HepG2 (cell line): ENCODE measurements at regions not wholly inside any gene's neighbourhood (a gene's known extent, or its start where the extent isn't known, plus 50 kb on each side); places are given as distances from the start of the nearest gene placed in this dataset.

Experiments used
- ATAC-seq: fragments of 200-7000 bp; cut with Tn5 transposase; 3 replicates; pipeline ENCODE4 v1.9.1; 2020; ENCODE audit warnings: mild to moderate bottlenecking, moderate library complexity
- BruUV-seq: library from RNA; stranded (reverse); fragments of 400-500 nt; replicated peaks from 2 replicates; lab custom pipeline; 2021; lab: Mats Ljungman, UMichigan
- CTCF ChIA-PET: fragments of 300-600 bp; formaldehyde crosslinking; extraction: SDS; loops from one replicate; lab custom pipeline; 2021; ENCODE audit warnings: low total read pairs, inconsistent platforms, low intra/inter-chr PET ratio; lab: Yijun Ruan, JAX
- POLR2A ChIA-PET: fragments of 350-600 bp; sonication (Branson Sonifier 250); formaldehyde crosslinking; loops from one replicate; lab custom pipeline; 2020; ENCODE audit warnings: antibody characterized with exemption, inconsistent platforms; lab: Yijun Ruan, JAX
- DNase-seq: peaks from one replicate; pipeline ENCODE4 v3.0.0-alpha.2; 2015; ENCODE audit warnings: low spot score
- FAIRE-seq: peaks from 3 replicates; lab custom pipeline; 2011; peaks lifted over from hg19 to GRCh38; lab: Jason Lieb, UNC
- H2AFZ ChIP-seq: one replicate; pipeline ENCODE4 v1.6.1; 2011; ENCODE audit warnings: low read length, inconsistent platforms
- H3K27ac ChIP-seq: fragments of 300-600 bp; 3 replicates; pipeline ENCODE4 v1.8.0; 2011; ENCODE audit warnings: mixed run types, mild to moderate bottlenecking, mixed read lengths, low read length, inconsistent platforms; ENCODE audit not compliant: insufficient read depth; ENCODE audit errors: extremely low read length
- H3K27me3 ChIP-seq, 2 experiments: fragments of 200-600 bp in 1 of 2; 2 replicates in 1 of 2; 3 replicates in 1 of 2; pipeline versions ENCODE4 v1.6.0 to v1.8.0; 2011; ENCODE audit warnings: low read length in 2 of 2, mild to moderate bottlenecking in 2 of 2, moderate library complexity in 2 of 2, inconsistent platforms in 1 of 2; ENCODE audit not compliant: insufficient read depth in 2 of 2, control insufficient read depth in 1 of 2
- H3K36me3 ChIP-seq, 2 experiments: fragments of 200-600 bp in 1 of 2; replicated peaks in 1 of 2; 2 replicates in 1 of 2; 3 replicates in 1 of 2; pipeline versions ENCODE4 v1.5.1 to v1.8.0; 2011; ENCODE audit warnings: low read length in 2 of 2, inconsistent platforms in 1 of 2; ENCODE audit not compliant: insufficient read depth in 2 of 2, control insufficient read depth in 1 of 2
- H3K4me1 ChIP-seq: 2 replicates; pipeline ENCODE4 v1.5.1; 2012; ENCODE audit warnings: low read length, inconsistent platforms; ENCODE audit not compliant: insufficient read depth
- H3K4me2 ChIP-seq: 2 replicates; pipeline ENCODE4 v1.6.0; 2011; ENCODE audit warnings: low read depth, low read length, inconsistent platforms
- H3K4me3 ChIP-seq, 3 experiments: fragments of 200-600 bp in 1 of 3; sonication (generic), shearing (Covaris generic) in 1 of 3; replicated peaks in 1 of 3; 2 replicates each; pipeline ENCODE4 v1.5.1; 2011 to 2016; ENCODE audit warnings: low read length in 3 of 3, inconsistent platforms in 2 of 3, low read depth in 2 of 3, mild to moderate bottlenecking in 2 of 3, control low read depth in 1 of 3, mixed read lengths in 1 of 3; ENCODE audit not compliant: insufficient read depth in 1 of 3
- H3K79me2 ChIP-seq: one replicate; pipeline ENCODE4 v1.6.1; 2011; ENCODE audit warnings: low read length, inconsistent platforms; ENCODE audit not compliant: insufficient read depth
- H3K9ac ChIP-seq: 2 replicates; pipeline ENCODE4 v1.6.0; 2011; ENCODE audit warnings: mild to moderate bottlenecking, low read depth, low read length, inconsistent platforms; ENCODE audit not compliant: insufficient read depth
- H3K9me3 ChIP-seq: 2 replicates; pipeline ENCODE4 v1.5.1; 2012; ENCODE audit warnings: mild to moderate bottlenecking, low read length
- H4K20me1 ChIP-seq: 2 replicates; pipeline ENCODE4 v1.6.0; 2011; ENCODE audit warnings: inconsistent platforms, mild to moderate bottlenecking, low read length, moderate library complexity; ENCODE audit not compliant: insufficient read depth
- ARID5B ChIP-seq: IDR thresholded peaks from 2 replicates; pipeline ENCODE4 v1.4.0; 2020; ENCODE audit warnings: mild to moderate bottlenecking, missing genetic modification reagents
- ATF5 ChIP-seq: sonication (generic); formaldehyde crosslinking; IDR thresholded peaks from 2 replicates; pipeline ENCODE4 v1.4.0; 2020; ENCODE audit warnings: mild to moderate bottlenecking, low read depth, missing genetic modification reagents
- CREM ChIP-seq, 2 experiments: sonication (generic) in 1 of 2; formaldehyde crosslinking in 1 of 2; IDR thresholded peaks; 2 replicates each; pipeline versions ENCODE4 v1.4.0 to v1.6.1; 2016 to 2020; ENCODE audit warnings: antibody characterized with exemption in 1 of 2, mild to moderate bottlenecking in 1 of 2, missing genetic modification reagents in 1 of 2
- KAT8 ChIP-seq: IDR thresholded peaks from 2 replicates; pipeline ENCODE4 v1.6.1; 2016; ENCODE audit warnings: missing genetic modification reagents, missing compliant biosample characterization
- KLF15 ChIP-seq: sonication (generic); formaldehyde crosslinking; IDR thresholded peaks from 2 replicates; pipeline ENCODE4 v1.8.1; 2023; ENCODE audit warnings: borderline replicate concordance, mild to moderate bottlenecking, inconsistent platforms, missing genetic modification reagents, mixed read lengths
- MAF1 ChIP-seq: sonication (generic); formaldehyde crosslinking; IDR thresholded peaks from 2 replicates; pipeline ENCODE4 v1.5.0; 2020; ENCODE audit warnings: missing genetic modification reagents, borderline replicate concordance
- TBX3 ChIP-seq: fragments of 450-650 bp; IDR thresholded peaks from 2 replicates; pipeline ENCODE4 v1.6.1; 2017; ENCODE audit warnings: antibody characterized with exemption, mild to moderate bottlenecking, inconsistent platforms, borderline replicate concordance
- XBP1 ChIP-seq: sonication (generic); formaldehyde crosslinking; IDR thresholded peaks from 2 replicates; pipeline ENCODE4 v1.5.0; 2020; ENCODE audit warnings: missing genetic modification reagents
- ZNF564 ChIP-seq: sonication (generic); formaldehyde crosslinking; IDR thresholded peaks from 2 replicates; pipeline ENCODE4 v1.8.1; 2023; ENCODE audit warnings: mild to moderate bottlenecking, missing genetic modification reagents
- ZNF678 ChIP-seq: sonication (generic); formaldehyde crosslinking; IDR thresholded peaks from 2 replicates; pipeline ENCODE4 v1.4.0; 2020; ENCODE audit warnings: mild to moderate bottlenecking, missing genetic modification reagents
- ZNF768 ChIP-seq: sonication (generic); formaldehyde crosslinking; IDR thresholded peaks from 2 replicates; pipeline ENCODE4 v1.4.0; 2020; ENCODE audit warnings: missing genetic modification reagents
- WGBS: methylation state at CpG from one replicate; pipeline ENCODE4 v1.1.6; 2017; ENCODE audit warnings: low lambda C conversion rate; 5-methylcytosine and 5-hydroxymethylcytosine counted together
- in situ Hi-C: cut with HindIII; loops from 2 replicates; pipeline ENCODE4 v1.10.0; 2017; ENCODE audit warnings: low pct_unique_long_range_greater_than_20kb; ENCODE audit not compliant: extremely low pct_ligation_motif_present
- intact Hi-C: fragments of 100-400 bp; cut with micrococcal nuclease; formaldehyde crosslinking; loops from one replicate; pipeline ENCODE4 v1.10.0; 2022; ENCODE audit not compliant: unreplicated experiment
- TF ChIP-seq, protein P1 (sequence below): sonication (generic); formaldehyde crosslinking; IDR thresholded peaks from 2 replicates; pipeline ENCODE4 v1.8.1; 2023; ENCODE audit warnings: mild to moderate bottlenecking, inconsistent platforms, moderate library complexity, missing genetic modification reagents, borderline replicate concordance

GRCh38 chr1:58844176-58844575 is 60.3 kb upstream of the JUN start:
- no peaks in the 10 kb centered on the region for H3K36me3 ChIP-seq
- no peak overlapping the region for H3K4me3 ChIP-seq
- WGBS, result 92% methylated on average over 1 of the region's 1 CpG
- no peak for TF ChIP-seq MAF1 (CRISPR knock-in tag)
- no peak for TF ChIP-seq ATF5
- TF ChIP-seq XBP1 (CRISPR knock-in tag), result no peak
- TF ChIP-seq ZNF564, result no peak
- no peaks in the 10 kb centered on the region for H4K20me1 ChIP-seq
- H3K27me3 ChIP-seq, result peaks cover 0 to 3% of the 10 kb centered on the region in 2 experiments; a peak in 3 of 5 replicates
- H3K79me2 ChIP-seq, result no peaks in the 10 kb centered on the region
- ChIA-PET CTCF (no interaction called here), POLR2A (no interaction called here)
- H2AFZ ChIP-seq, result no peak overlapping the region
- peaks cover 22% of the 10 kb centered on the region for H3K4me1 ChIP-seq
- BruUV-seq, result no TSS peak
- intact Hi-C loops (no loop called here), in situ Hi-C loops (no loop called here)
- no peak for DNase-seq
- H3K9ac ChIP-seq, result no peak overlapping the region
- FAIRE-seq, result no peak
- no peak overlapping the region for H3K4me2 ChIP-seq
- ATAC-seq, result no peak
- no peak overlapping the region for H3K27ac ChIP-seq
- no peaks in the 10 kb centered on the region for H3K9me3 ChIP-seq

- no peak for DNase-seq
- no peaks in the 10 kb centered on the region for H3K36me3 ChIP-seq
- WGBS, result 14% methylated on average over 4 of the region's 4 CpGs
- TF ChIP-seq KLF15 (CRISPR knock-in tag), result no peak
- no peak for TF ChIP-seq CREM (IDR thresholded peaks at IDR 0.05)
- no peak for TF ChIP-seq CREM (CRISPR knock-in tag; IDR thresholded peaks at IDR 0.05)
- TF ChIP-seq ZNF678 (CRISPR knock-in tag), result no peak
- no peak for TF ChIP-seq ZNF768 (CRISPR knock-in tag)
- TF ChIP-seq, protein P1, sequence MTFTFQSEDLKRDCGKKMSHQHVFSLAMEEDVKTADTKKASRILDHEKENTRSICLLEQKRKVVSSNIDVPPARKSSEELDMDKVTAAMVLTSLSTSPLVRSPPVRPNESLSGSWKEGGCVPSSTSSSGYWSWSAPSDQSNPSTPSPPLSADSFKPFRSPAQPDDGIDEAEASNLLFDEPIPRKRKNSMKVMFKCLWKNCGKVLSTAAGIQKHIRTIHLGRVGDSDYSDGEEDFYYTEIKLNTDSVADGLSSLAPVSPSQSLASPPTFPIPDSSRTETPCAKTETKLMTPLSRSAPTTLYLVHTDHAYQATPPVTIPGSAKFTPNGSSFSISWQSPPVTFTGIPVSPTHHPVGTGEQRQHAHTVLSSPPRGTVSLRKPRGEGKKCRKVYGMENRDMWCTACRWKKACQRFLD (CRISPR knock-in tag), result no peak
- TF ChIP-seq TBX3, result no peak
- no peak for TF ChIP-seq ARID5B (CRISPR knock-in tag)
- TF ChIP-seq KAT8 (CRISPR knock-in tag), result no peak
- TF ChIP-seq, all 625 proteins: peak for 0
- Histone ChIP-seq H3K9ac (no peak overlapping the region), H3K9me3 (no peaks in the 10 kb centered on the region), H3K27ac (no peak overlapping the region), H3K4me1 (peaks cover 37% of the 10 kb centered on the region), H3K79me2 (no peaks in the 10 kb centered on the region), H3K4me2 (no peak overlapping the region), H3K4me3 (no peak overlapping the region), H2AFZ (no peak overlapping the region), H4K20me1 (no peaks in the 10 kb centered on the region), H3K27me3 (peaks cover 0 to 8% of the 10 kb centered on the region in 2 experiments; a peak in 3 of 5 replicates)
- intact Hi-C loops (no loop called here), in situ Hi-C loops (no loop called here)
- BruUV-seq, result no TSS peak
- ATAC-seq (no peak), FAIRE-seq (no peak)
- POLR2A ChIA-PET, result no interaction called here
- CTCF ChIA-PET, result no interaction called here
Observed at GRCh38 chr1:58845942-58846341, 62.1 kb upstream of the JUN start.
